ENCODE measurements at regions not wholly inside any gene's neighbourhood (a gene's known extent, or its start where the extent isn't known, plus 50 kb on each side); places are given as distances from the start of the nearest gene placed in this dataset.
"Not testable (repeated sequence)": the region's sequence is repeated elsewhere in the genome, so short reads cannot be mapped to it uniquely, and the experiment has no call there.

- Histone ChIP-seq H3K36me3 (no peaks in the 10 kb centered on the region), H3K9me3 (ENCODE audit: low read depth) (no peaks in the 10 kb centered on the region), H3K27me3 (no peaks in the 10 kb centered on the region), H3K27ac (no peak overlapping the region), H3K4me3 (no peak overlapping the region), H3K4me1 (ENCODE audit: low read depth) (peaks cover 11% of the 10 kb centered on the region)
- TF ChIP-seq CTCF (IDR thresholded peaks at IDR 0.05; ENCODE audit: low read depth, low read length), result no peak
- no peak for DNase-seq (ENCODE audit: low read depth in 1 of 2, low spot score in 1 of 2)
These were observed 226.0 kb upstream of the SERP2 start for GRCh38 chr13:44147648-44148047.

- H3K27ac ChIP-seq, result no peak overlapping the region
- H3K4me1 ChIP-seq (ENCODE audit: low read depth), result peaks cover 11% of the 10 kb centered on the region
- no peaks in the 10 kb centered on the region for H3K36me3 ChIP-seq
- DNase-seq (ENCODE audit: low read depth in 1 of 2, low spot score in 1 of 2), result no peak
- H3K27me3 ChIP-seq, result no peaks in the 10 kb centered on the region
- no peak for TF ChIP-seq CTCF (IDR thresholded peaks at IDR 0.05; ENCODE audit: low read depth, low read length)
- no peaks in the 10 kb centered on the region for H3K9me3 ChIP-seq (ENCODE audit: low read depth)
- H3K4me3 ChIP-seq, result no peak overlapping the region
These were observed 225.3 kb upstream of the SERP2 start for GRCh38 chr13:44148159-44148914.

- DNase-seq (ENCODE audit: low read depth in 1 of 2, low spot score in 1 of 2); H3K9me3 ChIP-seq (ENCODE audit: low read depth); H3K27me3 ChIP-seq; H3K4me1 ChIP-seq (ENCODE audit: low read depth); H3K36me3 ChIP-seq; H3K27ac ChIP-seq; H3K4me3 ChIP-seq: not testable (repeated sequence)
These were observed 224.4 kb upstream of the SERP2 start for GRCh38 chr13:44149231-44149630.

GRCh38 chr13:44149821-44150220 is 223.8 kb upstream of the SERP2 start:
- Histone ChIP-seq H3K36me3 (no peaks in the 10 kb centered on the region), H3K4me1 (ENCODE audit: low read depth) (peaks cover 3% of the 10 kb centered on the region), H3K4me3 (no peak overlapping the region), H3K9me3 (ENCODE audit: low read depth) (no peaks in the 10 kb centered on the region), H3K27me3 (no peaks in the 10 kb centered on the region), H3K27ac (no peak overlapping the region)
- DNase-seq (ENCODE audit: low read depth in 1 of 2, low spot score in 1 of 2), result no peak
- TF ChIP-seq CTCF (IDR thresholded peaks at IDR 0.05; ENCODE audit: low read depth, low read length), result no peak

- no peak for TF ChIP-seq CTCF (IDR thresholded peaks at IDR 0.05; ENCODE audit: low read depth, low read length)
- Histone ChIP-seq H3K27ac (no peak overlapping the region), H3K4me3 (no peak overlapping the region), H3K9me3 (ENCODE audit: low read depth) (no peaks in the 10 kb centered on the region), H3K27me3 (no peaks in the 10 kb centered on the region), H3K4me1 (ENCODE audit: low read depth) (peaks cover 16% of the 10 kb centered on the region), H3K36me3 (no peaks in the 10 kb centered on the region)
- DNase-seq (ENCODE audit: low read depth in 1 of 2, low spot score in 1 of 2), result no peak
These were observed 222.2 kb upstream of the SERP2 start for GRCh38 chr13:44151474-44151873.

- DNase-seq (ENCODE audit: low read depth in 1 of 2, low spot score in 1 of 2), result no peak
- H3K27ac ChIP-seq, result no peak overlapping the region
- no peaks in the 10 kb centered on the region for H3K9me3 ChIP-seq (ENCODE audit: low read depth)
- no peak overlapping the region for H3K4me3 ChIP-seq
- no peaks in the 10 kb centered on the region for H3K36me3 ChIP-seq
- TF ChIP-seq CTCF (IDR thresholded peaks at IDR 0.05; ENCODE audit: low read depth, low read length), result no peak
- H3K4me1 ChIP-seq (ENCODE audit: low read depth), result peaks cover 19% of the 10 kb centered on the region
- no peaks in the 10 kb centered on the region for H3K27me3 ChIP-seq
These were observed 220.1 kb upstream of the SERP2 start for GRCh38 chr13:44153496-44153895.
